ENCODE measurements at regions not wholly inside any gene's neighbourhood (a gene's known extent, or its start where the extent isn't known, plus 50 kb on each side); places are given as distances from the start of the nearest gene placed in this dataset.

DNA sequence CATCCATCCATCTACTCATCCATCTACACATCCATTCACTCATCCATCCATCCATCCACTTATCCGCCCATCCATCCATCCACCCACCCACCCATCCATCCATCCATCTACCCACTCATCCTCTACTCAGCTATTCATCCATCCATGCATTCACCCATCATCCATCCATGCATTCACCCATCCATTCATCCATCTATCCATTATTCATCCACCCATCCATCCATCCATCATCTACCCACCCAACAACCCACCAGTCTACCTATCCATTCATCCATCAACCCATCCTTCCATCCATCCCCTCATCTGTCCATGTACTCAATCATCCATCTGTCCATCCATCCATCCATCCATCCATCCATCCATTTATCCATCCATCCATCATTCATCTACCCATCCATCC, 972.7 kb downstream of the BRD1 start:
- no peak for DNase-seq (ENCODE audit: low spot score)

DNA sequence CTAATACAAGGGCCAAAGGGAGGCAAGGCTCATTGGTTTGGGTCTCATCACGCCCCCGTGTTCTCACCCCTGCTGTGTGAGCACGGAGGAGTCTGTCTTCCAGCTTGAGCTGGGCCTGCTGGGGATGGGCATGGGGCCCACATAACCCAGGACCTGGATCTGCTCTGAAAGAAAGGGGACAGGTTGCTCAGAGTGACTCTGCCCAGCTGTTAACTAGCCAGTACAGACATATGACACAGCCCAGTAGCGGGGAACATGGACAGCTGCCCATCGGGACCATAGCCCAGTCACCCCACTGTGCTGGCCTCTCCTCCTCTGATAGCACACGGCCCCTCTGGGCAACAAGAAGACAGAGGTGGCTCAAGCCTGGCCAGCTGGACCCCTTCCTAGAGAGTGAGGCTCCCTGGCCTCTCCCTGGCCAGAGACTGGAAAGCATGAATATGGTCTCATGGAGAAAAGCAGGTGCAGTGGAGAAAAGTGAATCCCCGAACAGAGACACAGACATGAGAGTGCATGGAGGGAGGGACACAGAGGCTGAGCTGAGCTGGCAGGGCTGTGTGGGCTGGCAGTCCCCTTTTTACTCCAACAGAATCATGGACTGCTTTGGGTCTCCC, 973.9 kb downstream of the BRD1 start:
- no peak for DNase-seq (ENCODE audit: low spot score)

GRCh38 chr22:48851933-48852549, 975.6 kb downstream of the BRD1 start:
- DNase-seq (ENCODE audit: low spot score): no peak

- no peak for DNase-seq (ENCODE audit: low spot score)
Measured at GRCh38 chr22:48850658-48851287, 976.9 kb downstream of the BRD1 start.

- DNase-seq (ENCODE audit: low spot score): no peak
Measured at GRCh38 chr22:48849963-48850657, 977.6 kb downstream of the BRD1 start.

- no peak for DNase-seq (ENCODE audit: low spot score)
Measured at GRCh38 chr22:48849219-48849912, 978.3 kb downstream of the BRD1 start.

GRCh38 chr22:48846200-48846599, 981.5 kb downstream of the BRD1 start:
- no peak for DNase-seq (ENCODE audit: low spot score)

DNA sequence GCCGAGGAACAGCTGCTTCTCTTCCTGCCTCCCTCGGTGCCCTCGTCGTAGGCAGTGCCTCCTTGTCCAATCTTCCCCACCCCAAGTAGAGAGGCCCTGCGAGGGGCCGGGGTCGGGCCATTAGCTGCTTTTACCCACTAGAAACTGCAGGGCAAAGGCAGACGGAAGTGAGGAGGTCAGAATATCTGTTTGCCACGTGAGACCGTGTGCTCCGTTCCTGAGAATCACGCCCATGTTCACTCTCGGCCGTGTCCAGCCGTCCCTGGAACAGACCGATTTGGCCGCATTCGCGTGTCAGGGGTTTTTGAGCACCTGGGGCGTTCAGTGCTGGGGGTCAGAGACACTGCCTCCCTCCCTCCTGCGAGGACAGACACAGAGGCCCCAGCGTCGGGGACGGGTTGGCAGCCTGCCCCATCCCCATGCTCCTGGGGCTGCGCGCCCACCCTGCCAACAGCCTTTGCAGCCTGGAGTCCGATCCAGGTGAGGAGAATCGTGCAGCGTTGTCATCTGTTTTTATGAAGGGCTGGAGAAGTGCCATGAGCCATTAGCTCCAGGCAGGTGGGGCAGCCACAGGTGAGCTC, 982.2 kb downstream of the BRD1 start:
- no peak for DNase-seq (ENCODE audit: low spot score)

GRCh38 chr22:48844056-48844675, 983.5 kb downstream of the BRD1 start:
- no peak for DNase-seq (ENCODE audit: low spot score)

DNA sequence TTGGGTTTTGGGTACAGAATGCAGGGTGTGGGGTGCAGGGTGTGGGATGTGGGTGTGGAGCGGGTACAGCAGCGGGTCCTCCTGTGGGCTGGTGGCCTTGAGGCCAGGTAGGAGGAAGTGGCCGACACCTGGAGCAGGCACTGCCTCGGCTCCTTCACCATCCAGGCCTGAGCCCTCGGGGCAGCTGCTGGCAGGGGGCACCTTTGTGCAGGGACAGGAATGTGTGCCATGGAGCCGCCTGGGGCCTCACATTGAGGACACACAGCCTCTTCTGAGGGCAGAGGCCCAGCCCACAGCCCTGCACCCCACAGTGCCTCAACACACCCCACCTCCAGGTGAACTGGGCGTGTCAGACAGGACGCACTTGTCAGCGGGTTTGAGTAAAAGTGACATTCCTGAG, 984.0 kb downstream of the BRD1 start:
- DNase-seq (ENCODE audit: low spot score): no peak

DNA sequence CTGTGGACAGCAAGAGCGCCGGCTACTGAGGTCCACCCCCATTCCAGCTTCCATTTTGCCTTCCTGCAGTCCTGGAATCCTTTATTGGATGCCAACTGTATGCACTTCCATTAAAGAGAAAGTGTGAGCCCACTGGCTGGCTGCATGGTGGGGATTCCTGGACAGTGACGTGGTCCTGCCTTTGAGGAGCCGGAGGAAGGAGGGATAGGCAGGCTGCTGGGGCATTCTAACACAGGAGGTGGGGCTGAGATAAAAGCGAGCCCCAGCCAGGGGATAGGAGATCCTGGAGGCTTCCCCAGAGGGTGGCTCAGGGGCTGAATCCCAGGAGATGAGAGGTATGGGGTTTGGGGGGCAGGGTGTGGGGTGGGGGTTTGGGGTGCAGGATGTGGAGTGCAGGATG, 984.7 kb downstream of the BRD1 start:
- peak; percentile 46 for DNase-seq (ENCODE audit: low spot score)

- DNase-seq (ENCODE audit: low spot score): peak; percentile 45
Measured at GRCh38 chr22:48842583-48842945, 985.1 kb downstream of the BRD1 start.

- DNase-seq (ENCODE audit: low spot score): no peak
Measured at GRCh38 chr22:48841881-48842582, 985.6 kb downstream of the BRD1 start.

GRCh38 chr22:48840112-48840949, 987.3 kb downstream of the BRD1 start:
- DNase-seq (ENCODE audit: low spot score): no peak

GRCh38 chr22:48838846-48839730, 988.6 kb downstream of the BRD1 start:
- DNase-seq (ENCODE audit: low spot score): no peak

- DNase-seq (ENCODE audit: low spot score): no peak
Measured at GRCh38 chr22:48838376-48838775, 989.3 kb downstream of the BRD1 start.

GRCh38 chr22:48837341-48837935, 990.2 kb downstream of the BRD1 start:
- peak; percentile 53 for DNase-seq (ENCODE audit: low spot score)

DNA sequence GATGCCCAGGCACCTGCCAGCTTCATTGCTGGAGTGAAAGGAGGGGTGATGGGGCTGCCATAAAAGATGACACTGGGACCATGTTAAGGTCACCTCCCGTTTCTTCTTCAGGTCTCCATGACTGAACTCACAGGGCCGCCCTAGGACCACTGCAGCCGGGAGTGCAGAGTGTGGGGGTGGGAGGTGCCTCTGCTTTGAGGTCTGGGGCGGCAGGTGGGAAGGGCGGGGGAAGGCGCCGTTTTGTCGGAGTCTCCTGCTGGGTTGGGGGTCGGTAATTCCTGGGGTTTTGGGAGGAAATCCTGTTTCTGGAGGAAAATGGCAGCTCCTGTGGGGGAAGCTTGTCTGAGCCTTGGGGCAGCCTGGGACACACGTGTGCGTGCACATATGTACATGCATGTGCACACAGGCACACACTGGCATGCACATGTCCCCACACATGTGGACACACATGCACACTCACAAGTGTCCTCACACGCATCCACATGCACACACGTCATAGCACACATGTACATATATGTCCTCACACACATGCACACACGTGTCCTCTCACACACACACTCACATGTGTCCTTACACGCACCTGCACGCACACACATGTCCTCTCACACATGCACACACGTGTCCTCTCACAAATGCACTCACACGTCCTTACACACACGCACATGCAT, 990.9 kb downstream of the BRD1 start:
- DNase-seq (ENCODE audit: low spot score): no peak

All from SW480 (cell line).